ENCODE measurements at regions not wholly inside any gene's neighbourhood (a gene's known extent, or its start where the extent isn't known, plus 50 kb on each side); places are given as distances from the start of the nearest gene placed in this dataset.

- H3K27ac Mint-ChIP-seq, result no peak overlapping the region
- ATAC-seq (no peak), DNase-seq (no peak)
- peaks cover 34% of the 10 kb centered on the region for H3K27me3 Mint-ChIP-seq
- no peaks in the 10 kb centered on the region for H3K36me3 Mint-ChIP-seq (ENCODE audit: low read depth)
- H3K4me3 Mint-ChIP-seq, result no peak overlapping the region
- no peaks in the 10 kb centered on the region for H3K9me3 Mint-ChIP-seq
- H3K4me1 Mint-ChIP-seq, result no peaks in the 10 kb centered on the region
Measured at GRCh38 chr14:22699801-22700564, 55.8 kb upstream of the OR6J1 start.

- no peak for DNase-seq
- H3K36me3 Mint-ChIP-seq (ENCODE audit: low read depth), result no peaks in the 10 kb centered on the region
- no peak for ATAC-seq
- peaks cover 28% of the 10 kb centered on the region for H3K4me1 Mint-ChIP-seq
- H3K9me3 Mint-ChIP-seq, result no peaks in the 10 kb centered on the region
- peak overlapping the region; percentile 79 for H3K4me3 Mint-ChIP-seq
- no peak overlapping the region for H3K27ac Mint-ChIP-seq
- H3K27me3 Mint-ChIP-seq, result peaks cover 10% of the 10 kb centered on the region
Measured at GRCh38 chr14:22713631-22713950, 52.9 kb upstream of the OXA1L start.

- Mint-ChIP-seq H3K27ac (no peak overlapping the region), H3K4me3 (no peak overlapping the region), H3K36me3 (ENCODE audit: low read depth) (no peaks in the 10 kb centered on the region), H3K27me3 (peaks cover 6% of the 10 kb centered on the region), H3K9me3 (no peaks in the 10 kb centered on the region), H3K4me1 (peaks cover 28% of the 10 kb centered on the region)
- ATAC-seq, result no peak
- DNase-seq, result no peak
Measured at GRCh38 chr14:22715186-22715812, 51.2 kb upstream of the OXA1L start.

- no peak for ATAC-seq
- Mint-ChIP-seq H3K4me1 (peaks cover 28% of the 10 kb centered on the region), H3K27me3 (peaks cover 2% of the 10 kb centered on the region), H3K36me3 (ENCODE audit: low read depth) (no peaks in the 10 kb centered on the region), H3K27ac (no peak overlapping the region), H3K4me3 (no peak overlapping the region), H3K9me3 (no peaks in the 10 kb centered on the region)
- no peak for DNase-seq
Measured at GRCh38 chr14:22715890-22716289, 50.6 kb upstream of the OXA1L start.
